ENCODE measurements at regions not wholly inside any gene's neighbourhood (a gene's known extent, or its start where the extent isn't known, plus 50 kb on each side); places are given as distances from the start of the nearest gene placed in this dataset.

DNA sequence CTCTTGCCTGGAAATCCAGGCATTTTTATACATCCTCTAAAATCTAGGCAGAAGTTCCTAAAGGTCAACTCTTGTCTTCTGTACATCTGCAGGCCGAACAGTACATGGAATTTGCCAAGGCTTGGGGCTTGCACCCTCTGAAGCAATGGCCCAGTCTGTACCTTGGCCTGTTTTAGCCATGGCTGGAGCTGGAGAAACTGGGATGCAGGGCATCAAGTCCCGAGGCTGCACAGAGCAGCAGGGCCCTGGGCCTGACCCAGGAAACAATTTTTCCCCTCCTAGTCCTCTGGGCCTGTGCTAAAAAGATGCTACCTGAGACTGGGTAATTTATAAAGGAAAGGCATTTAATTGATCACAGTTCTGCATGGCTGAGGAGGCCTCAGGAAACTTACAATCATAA lies 520.8 kb upstream of the MIR17HG start:
- no peak overlapping the region for H3K9ac ChIP-seq (ENCODE audit: insufficient read length, low read depth)
- H3K4me3 ChIP-seq (ENCODE audit: insufficient read length, low read depth), result no peak overlapping the region
- TF ChIP-seq SUZ12 (IDR thresholded peaks at IDR 0.05; ENCODE audit: extremely low read depth, insufficient read depth, insufficient read length), result no peak
- H3K36me3 ChIP-seq (ENCODE audit: insufficient read depth, insufficient read length, low read length), result no peaks in the 10 kb centered on the region
- H3K27me3 ChIP-seq (ENCODE audit: insufficient read depth, insufficient read length), result no peaks in the 10 kb centered on the region
- no peaks in the 10 kb centered on the region for H3K4me1 ChIP-seq (ENCODE audit: insufficient read depth, insufficient read length)
- DNase-seq (ENCODE audit: low read depth, low spot score), result no peak
- H3K9me3 ChIP-seq (ENCODE audit: insufficient read depth, low read length), result no peaks in the 10 kb centered on the region

DNA sequence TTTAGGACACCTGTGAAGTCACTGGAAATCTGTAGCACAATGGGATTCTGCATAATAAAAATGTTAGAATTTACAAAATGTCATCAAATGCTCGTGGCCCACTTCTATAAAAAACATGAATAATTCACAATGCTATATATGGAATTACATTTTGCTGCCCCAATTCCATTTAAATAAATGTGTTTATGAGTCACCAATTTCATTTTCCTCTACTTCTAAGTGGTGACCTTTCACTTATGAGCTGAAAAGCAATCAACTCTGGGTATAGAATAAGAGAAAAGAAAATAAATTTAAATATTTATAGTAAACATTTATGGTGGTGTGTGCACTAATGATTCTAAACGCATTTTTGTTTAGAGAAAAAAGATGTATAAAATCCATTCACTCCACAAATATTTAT lies 516.7 kb upstream of the MIR17HG start:
- Histone ChIP-seq H3K36me3 (ENCODE audit: insufficient read depth, insufficient read length, low read length) (no peaks in the 10 kb centered on the region), H3K9ac (ENCODE audit: insufficient read length, low read depth) (no peak overlapping the region), H3K4me1 (ENCODE audit: insufficient read depth, insufficient read length) (no peaks in the 10 kb centered on the region), H3K27me3 (ENCODE audit: insufficient read depth, insufficient read length) (no peaks in the 10 kb centered on the region), H3K9me3 (ENCODE audit: insufficient read depth, low read length) (no peaks in the 10 kb centered on the region), H3K4me3 (ENCODE audit: insufficient read length, low read depth) (no peak overlapping the region)
- DNase-seq (ENCODE audit: low read depth, low spot score), result no peak
- TF ChIP-seq ZNF274 (IDR thresholded peaks at IDR 0.05; ENCODE audit: low read depth, low read length), result no peak
- no peak for TF ChIP-seq YY1 (IDR thresholded peaks at IDR 0.05; ENCODE audit: insufficient read depth, insufficient read length)
- TF ChIP-seq SUZ12 (IDR thresholded peaks at IDR 0.05; ENCODE audit: extremely low read depth, insufficient read depth, insufficient read length), result no peak

DNA sequence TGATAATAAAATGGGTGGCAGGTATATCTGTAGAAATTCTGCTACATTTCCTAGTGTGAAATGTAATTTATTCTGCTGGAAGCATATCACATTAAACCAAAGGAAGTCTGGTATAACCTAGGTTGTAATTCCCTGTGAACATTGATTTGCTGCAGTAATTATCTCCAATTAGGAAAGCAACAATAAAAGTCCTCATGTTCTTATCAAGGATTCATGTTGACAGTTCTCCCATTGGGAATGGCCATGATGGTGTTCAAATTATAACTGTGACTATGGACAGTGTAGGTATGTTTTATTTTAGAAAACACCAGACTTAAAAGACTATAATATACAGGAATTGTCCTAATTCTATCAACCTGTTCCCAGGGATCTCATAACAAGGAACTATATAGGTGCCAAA lies 513.5 kb upstream of the MIR17HG start:
- DNase-seq (ENCODE audit: low read depth, low spot score), result no peak
- TF ChIP-seq SUZ12 (IDR thresholded peaks at IDR 0.05; ENCODE audit: extremely low read depth, insufficient read depth, insufficient read length), result no peak
- TF ChIP-seq ZNF274 (IDR thresholded peaks at IDR 0.05; ENCODE audit: low read depth, low read length), result no peak
- no peak for TF ChIP-seq YY1 (IDR thresholded peaks at IDR 0.05; ENCODE audit: insufficient read depth, insufficient read length)
- H3K9me3 ChIP-seq (ENCODE audit: insufficient read depth, low read length), result no peaks in the 10 kb centered on the region
- no peak overlapping the region for H3K4me3 ChIP-seq (ENCODE audit: insufficient read length, low read depth)
- no peaks in the 10 kb centered on the region for H3K27me3 ChIP-seq (ENCODE audit: insufficient read depth, insufficient read length)
- H3K9ac ChIP-seq (ENCODE audit: insufficient read length, low read depth), result no peak overlapping the region
- H3K36me3 ChIP-seq (ENCODE audit: insufficient read depth, insufficient read length, low read length), result no peaks in the 10 kb centered on the region
- no peaks in the 10 kb centered on the region for H3K4me1 ChIP-seq (ENCODE audit: insufficient read depth, insufficient read length)

DNA sequence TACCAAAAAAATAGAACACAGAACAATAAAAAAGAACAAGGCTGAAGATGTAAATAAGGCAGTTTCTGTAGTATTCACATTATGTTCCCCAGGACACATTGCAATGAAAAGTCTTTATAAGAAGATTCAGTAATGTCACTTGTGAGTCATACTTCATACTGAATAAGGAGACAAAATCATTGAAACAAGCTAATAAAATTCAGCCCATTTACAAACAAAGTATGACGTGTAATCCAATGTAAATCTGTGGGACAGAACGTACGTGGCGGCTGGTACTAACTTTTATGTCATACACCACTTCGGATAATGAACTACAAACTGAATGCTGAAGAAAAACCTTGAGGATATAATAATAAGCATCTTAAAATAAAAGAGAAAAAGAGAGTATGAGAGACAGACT lies 512.8 kb upstream of the MIR17HG start:
- H3K9me3 ChIP-seq (ENCODE audit: insufficient read depth, low read length), result no peaks in the 10 kb centered on the region
- DNase-seq (ENCODE audit: low read depth, low spot score), result no peak

DNA sequence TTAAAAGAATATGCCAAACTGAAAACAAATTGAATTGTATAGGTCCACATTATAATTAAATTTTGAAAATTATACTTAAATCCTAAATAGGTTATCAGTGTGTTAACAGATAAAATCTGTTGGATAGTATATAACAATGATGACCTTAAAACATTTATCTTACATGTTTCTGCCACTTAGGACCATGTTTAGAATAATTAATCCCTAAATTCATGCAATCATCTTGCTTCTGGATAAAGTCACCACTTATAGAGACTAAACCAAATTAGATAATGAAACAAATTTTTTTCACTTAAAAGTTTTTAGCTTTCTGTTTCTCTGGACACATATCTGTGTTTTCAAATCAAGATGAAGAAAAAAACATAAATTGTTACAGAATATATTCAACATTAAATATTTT lies 511.7 kb upstream of the MIR17HG start:
- H3K36me3 ChIP-seq (ENCODE audit: insufficient read depth, insufficient read length, low read length), result no peaks in the 10 kb centered on the region
- H3K9me3 ChIP-seq (ENCODE audit: insufficient read depth, low read length), result no peaks in the 10 kb centered on the region

More for the DNA sequence above, 512.8 kb upstream of the MIR17HG start:
- Histone ChIP-seq H3K27me3 (ENCODE audit: insufficient read depth, insufficient read length) (no peaks in the 10 kb centered on the region), H3K4me1 (ENCODE audit: insufficient read depth, insufficient read length) (no peaks in the 10 kb centered on the region), H3K36me3 (ENCODE audit: insufficient read depth, insufficient read length, low read length) (no peaks in the 10 kb centered on the region), H3K9ac (ENCODE audit: insufficient read length, low read depth) (no peak overlapping the region), H3K4me3 (ENCODE audit: insufficient read length, low read depth) (no peak overlapping the region)
- TF ChIP-seq YY1 (IDR thresholded peaks at IDR 0.05; ENCODE audit: insufficient read depth, insufficient read length) (no peak), SUZ12 (IDR thresholded peaks at IDR 0.05; ENCODE audit: extremely low read depth, insufficient read depth, insufficient read length) (no peak), ZNF274 (IDR thresholded peaks at IDR 0.05; ENCODE audit: low read depth, low read length) (no peak)

DNA sequence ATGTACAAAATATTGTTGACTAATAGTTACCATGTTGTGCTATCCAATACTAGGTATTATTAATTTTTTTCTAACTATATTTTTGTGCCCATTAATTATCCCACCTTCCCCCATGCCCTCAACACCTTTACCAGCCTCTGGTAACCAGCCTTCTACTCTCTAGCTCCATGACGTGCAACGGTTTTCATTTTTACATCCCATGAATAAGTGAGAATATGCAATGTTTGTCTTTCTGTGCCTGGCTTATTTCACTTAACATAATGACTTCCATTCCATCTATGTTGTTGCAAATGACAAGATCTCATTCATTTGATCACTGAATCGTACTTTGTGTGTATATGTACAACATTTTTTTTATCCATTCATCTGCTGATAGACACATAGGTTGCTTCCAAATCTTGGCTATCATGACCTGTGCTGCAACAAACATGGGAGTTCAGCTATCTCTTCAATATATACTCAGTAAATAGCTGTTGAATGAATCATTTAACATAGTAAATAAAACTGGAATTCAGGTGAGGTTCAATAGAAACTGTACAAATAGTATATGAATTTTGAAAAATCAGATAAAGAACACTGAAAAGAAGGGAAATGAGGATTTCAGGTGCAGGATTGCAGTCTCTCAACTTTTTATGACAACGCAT lies 509.0 kb upstream of the MIR17HG start:
- Histone ChIP-seq H3K4me3 (ENCODE audit: insufficient read length, low read depth) (no peak overlapping the region), H3K36me3 (ENCODE audit: insufficient read depth, insufficient read length, low read length) (no peaks in the 10 kb centered on the region), H3K4me1 (ENCODE audit: insufficient read depth, insufficient read length) (no peaks in the 10 kb centered on the region), H3K27me3 (ENCODE audit: insufficient read depth, insufficient read length) (no peaks in the 10 kb centered on the region), H3K9me3 (ENCODE audit: insufficient read depth, low read length) (no peaks in the 10 kb centered on the region), H3K9ac (ENCODE audit: insufficient read length, low read depth) (no peak overlapping the region)
- DNase-seq (ENCODE audit: low read depth, low spot score), result no peak
- TF ChIP-seq YY1 (IDR thresholded peaks at IDR 0.05; ENCODE audit: insufficient read depth, insufficient read length) (no peak), ZNF274 (IDR thresholded peaks at IDR 0.05; ENCODE audit: low read depth, low read length) (no peak), SUZ12 (IDR thresholded peaks at IDR 0.05; ENCODE audit: extremely low read depth, insufficient read depth, insufficient read length) (no peak)

More for the DNA sequence above, 511.7 kb upstream of the MIR17HG start:
- Histone ChIP-seq H3K4me1 (ENCODE audit: insufficient read depth, insufficient read length) (no peaks in the 10 kb centered on the region), H3K9ac (ENCODE audit: insufficient read length, low read depth) (no peak overlapping the region), H3K4me3 (ENCODE audit: insufficient read length, low read depth) (no peak overlapping the region), H3K27me3 (ENCODE audit: insufficient read depth, insufficient read length) (no peaks in the 10 kb centered on the region)
- DNase-seq (ENCODE audit: low read depth, low spot score), result no peak
- TF ChIP-seq ZNF274 (IDR thresholded peaks at IDR 0.05; ENCODE audit: low read depth, low read length) (no peak), YY1 (IDR thresholded peaks at IDR 0.05; ENCODE audit: insufficient read depth, insufficient read length) (no peak), SUZ12 (IDR thresholded peaks at IDR 0.05; ENCODE audit: extremely low read depth, insufficient read depth, insufficient read length) (no peak)

DNA sequence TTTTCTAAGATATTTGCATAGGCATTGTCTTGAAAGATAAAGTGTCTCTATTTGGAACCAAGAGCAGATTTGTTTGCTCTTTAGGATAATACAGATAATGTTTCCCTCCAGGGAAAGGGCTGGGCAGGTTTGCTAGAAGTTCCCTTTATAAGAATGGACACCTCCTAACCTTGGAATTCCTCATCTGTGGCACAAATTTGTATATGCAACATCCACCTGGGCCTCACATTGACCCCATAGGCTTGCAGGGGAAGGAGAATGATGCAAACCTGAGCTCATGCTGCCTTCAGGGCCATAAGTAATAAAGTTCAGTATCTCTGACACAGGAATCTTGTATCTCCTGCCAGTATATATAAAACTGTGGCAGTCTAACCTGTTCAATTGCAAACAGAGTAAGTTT lies 508.4 kb upstream of the MIR17HG start:
- Histone ChIP-seq H3K4me3 (ENCODE audit: insufficient read length, low read depth) (no peak overlapping the region), H3K9ac (ENCODE audit: insufficient read length, low read depth) (no peak overlapping the region), H3K4me1 (ENCODE audit: insufficient read depth, insufficient read length) (no peaks in the 10 kb centered on the region), H3K27me3 (ENCODE audit: insufficient read depth, insufficient read length) (no peaks in the 10 kb centered on the region), H3K9me3 (ENCODE audit: insufficient read depth, low read length) (no peaks in the 10 kb centered on the region), H3K36me3 (ENCODE audit: insufficient read depth, insufficient read length, low read length) (no peaks in the 10 kb centered on the region)
- TF ChIP-seq YY1 (IDR thresholded peaks at IDR 0.05; ENCODE audit: insufficient read depth, insufficient read length) (no peak), SUZ12 (IDR thresholded peaks at IDR 0.05; ENCODE audit: extremely low read depth, insufficient read depth, insufficient read length) (no peak), ZNF274 (IDR thresholded peaks at IDR 0.05; ENCODE audit: low read depth, low read length) (no peak)
- DNase-seq (ENCODE audit: low read depth, low spot score), result no peak
